ENCODE measurements at regions not wholly inside any gene's neighbourhood (a gene's known extent, or its start where the extent isn't known, plus 50 kb on each side); places are given as distances from the start of the nearest gene placed in this dataset.

GRCh38 chr4:26020881-26021280 lies 106.9 kb downstream of the SMIM20 start:
- DNase-seq: no peak

GRCh38 chr4:26021417-26022345 lies 107.7 kb downstream of the SMIM20 start:
- DNase-seq: no peak

- DNase-seq: no peak
Measured at GRCh38 chr4:26022346-26023202, 108.6 kb downstream of the SMIM20 start.

- DNase-seq: no peak
Measured at GRCh38 chr4:26023203-26023972, 109.4 kb downstream of the SMIM20 start.

GRCh38 chr4:26024079-26024478 lies 110.1 kb downstream of the SMIM20 start:
- no peak for DNase-seq

- DNase-seq: no peak
Measured at GRCh38 chr4:26028133-26028792, 114.2 kb downstream of the SMIM20 start.

- no peak for DNase-seq
Measured at GRCh38 chr4:26028793-26029567, 115.0 kb downstream of the SMIM20 start.

GRCh38 chr4:26029568-26030131 lies 115.6 kb downstream of the SMIM20 start:
- no peak for DNase-seq

- no peak for DNase-seq
Measured at GRCh38 chr4:26030260-26030667, 116.2 kb downstream of the SMIM20 start.

GRCh38 chr4:26030780-26031179 lies 116.8 kb downstream of the SMIM20 start:
- no peak for DNase-seq

GRCh38 chr4:26031704-26032103 lies 117.7 kb downstream of the SMIM20 start:
- no peak for DNase-seq

- DNase-seq: no peak
Measured at GRCh38 chr4:26032142-26032541, 118.1 kb downstream of the SMIM20 start.

- DNase-seq: no peak
Measured at GRCh38 chr4:26032630-26033317, 118.8 kb downstream of the SMIM20 start.

GRCh38 chr4:26033389-26033788 lies 119.4 kb downstream of the SMIM20 start:
- DNase-seq: no peak

GRCh38 chr4:26034849-26035248 lies 120.8 kb downstream of the SMIM20 start:
- DNase-seq: no peak

- DNase-seq: no peak
Measured at GRCh38 chr4:26035921-26036320, 121.9 kb downstream of the SMIM20 start.

GRCh38 chr4:26039639-26040359 lies 125.8 kb downstream of the SMIM20 start:
- no peak for DNase-seq

- DNase-seq: no peak
Measured at GRCh38 chr4:26044524-26044923, 130.5 kb downstream of the SMIM20 start.

- DNase-seq: no peak
Measured at GRCh38 chr4:26044983-26045382, 131.0 kb downstream of the SMIM20 start.

GRCh38 chr4:26047795-26048194 lies 133.8 kb downstream of the SMIM20 start:
- DNase-seq: no peak
